Lower leg skin (tissue), 3 donors: ENCODE measurements at regions not wholly inside any gene's neighbourhood (a gene's known extent, or its start where the extent isn't known, plus 50 kb on each side); places are given as distances from the start of the nearest gene placed in this dataset.

Experiments used
- CTCF ChIP-seq, 3 donors: fragments of 450-650 bp; IDR thresholded peaks; one replicate each; pipeline ENCODE4 v1.5.1; 2016; ENCODE audit warnings: antibody characterized with exemption in 3 of 3, mild to moderate bottlenecking in 3 of 3, moderate library complexity in 2 of 3
- POLR2A ChIP-seq, 2 donors: fragments of 450-650 bp; IDR thresholded peaks; one replicate each; pipeline ENCODE4 v1.6.1; 2016 to 2017; ENCODE audit warnings: antibody characterized with exemption in 2 of 2, mild to moderate bottlenecking in 1 of 2, moderate library complexity in 1 of 2

GRCh38 chr2:15746703-15747550 is 155.3 kb downstream of the DDX1 start:
- no peak for TF ChIP-seq CTCF (IDR thresholded peaks at IDR 0.05)
- TF ChIP-seq POLR2A (IDR thresholded peaks at IDR 0.05): no peak
